GM04504 (cell line): ENCODE measurements at regions not wholly inside any gene's neighbourhood (a gene's known extent, or its start where the extent isn't known, plus 50 kb on each side); places are given as distances from the start of the nearest gene placed in this dataset.

ENCODE experiments used
- DNase-seq: peaks from one replicate; pipeline ENCODE4 v3.0.0-alpha.2; 2012; ENCODE audit warnings: low read depth

GRCh38 chr22:44591146-44591790, 93.2 kb upstream of the RTL6 start:
- no peak for DNase-seq

GRCh38 chr22:44590291-44590690, 92.3 kb upstream of the RTL6 start:
- DNase-seq: no peak

- DNase-seq: no peak
Measured at GRCh38 chr22:44589831-44590230, 91.8 kb upstream of the RTL6 start.

GRCh38 chr22:44588348-44588747, 90.3 kb upstream of the RTL6 start:
- no peak for DNase-seq

- no peak for DNase-seq
Measured at GRCh38 chr22:44587737-44588310, 89.8 kb upstream of the RTL6 start.

GRCh38 chr22:44586999-44587736, 89.1 kb upstream of the RTL6 start:
- no peak for DNase-seq

- DNase-seq: no peak
Measured at GRCh38 chr22:44586351-44586990, 88.4 kb upstream of the RTL6 start.

- no peak for DNase-seq
Measured at GRCh38 chr22:44585559-44586350, 87.7 kb upstream of the RTL6 start.

GRCh38 chr22:44584256-44584902, 86.3 kb upstream of the RTL6 start:
- DNase-seq: no peak

- DNase-seq: no peak
Measured at GRCh38 chr22:44583854-44584253, 85.8 kb upstream of the RTL6 start.

- no peak for DNase-seq
Measured at GRCh38 chr22:44583061-44583760, 85.2 kb upstream of the RTL6 start.

- DNase-seq: no peak
Measured at GRCh38 chr22:44582016-44582415, 84.0 kb upstream of the RTL6 start.

GRCh38 chr22:44581096-44581435, 83.0 kb upstream of the RTL6 start:
- no peak for DNase-seq

GRCh38 chr22:44580176-44581095, 82.4 kb upstream of the RTL6 start:
- DNase-seq: no peak

GRCh38 chr22:44578516-44579230, 80.6 kb upstream of the RTL6 start:
- DNase-seq: no peak

GRCh38 chr22:44578110-44578457, 80.1 kb upstream of the RTL6 start:
- DNase-seq: no peak

GRCh38 chr22:44577391-44578109, 79.5 kb upstream of the RTL6 start:
- no peak for DNase-seq

- DNase-seq: no peak
Measured at GRCh38 chr22:44576311-44577260, 78.6 kb upstream of the RTL6 start.
